ENCODE measurements at regions not wholly inside any gene's neighbourhood (a gene's known extent, or its start where the extent isn't known, plus 50 kb on each side); places are given as distances from the start of the nearest gene placed in this dataset.

GRCh38 chr13:85728811-85729210 is 70.4 kb downstream of the SLITRK6 start:
- TF ChIP-seq CTCF (IDR thresholded peaks at IDR 0.05 in 4 of 5, conservative IDR thresholded peaks at IDR 0.05 in 1 of 5), result no peak
- no peak for TF ChIP-seq POLR2A (IDR thresholded peaks at IDR 0.05)
